GM21825 (cell line): ENCODE measurements at regions not wholly inside any gene's neighbourhood (a gene's known extent, or its start where the extent isn't known, plus 50 kb on each side); places are given as distances from the start of the nearest gene placed in this dataset.
"Not testable (repeated sequence)": the region's sequence is repeated elsewhere in the genome, so short reads cannot be mapped to it uniquely, and the experiment has no call there.

Experiments used
- ATAC-seq: cut with Tn5 transposase; IDR thresholded peaks from one replicate; pipeline ENCODE4 v1.9.1; 2021; ENCODE audit warnings: mild to moderate bottlenecking, moderate library complexity; ENCODE audit not compliant: unreplicated experiment

DNA sequence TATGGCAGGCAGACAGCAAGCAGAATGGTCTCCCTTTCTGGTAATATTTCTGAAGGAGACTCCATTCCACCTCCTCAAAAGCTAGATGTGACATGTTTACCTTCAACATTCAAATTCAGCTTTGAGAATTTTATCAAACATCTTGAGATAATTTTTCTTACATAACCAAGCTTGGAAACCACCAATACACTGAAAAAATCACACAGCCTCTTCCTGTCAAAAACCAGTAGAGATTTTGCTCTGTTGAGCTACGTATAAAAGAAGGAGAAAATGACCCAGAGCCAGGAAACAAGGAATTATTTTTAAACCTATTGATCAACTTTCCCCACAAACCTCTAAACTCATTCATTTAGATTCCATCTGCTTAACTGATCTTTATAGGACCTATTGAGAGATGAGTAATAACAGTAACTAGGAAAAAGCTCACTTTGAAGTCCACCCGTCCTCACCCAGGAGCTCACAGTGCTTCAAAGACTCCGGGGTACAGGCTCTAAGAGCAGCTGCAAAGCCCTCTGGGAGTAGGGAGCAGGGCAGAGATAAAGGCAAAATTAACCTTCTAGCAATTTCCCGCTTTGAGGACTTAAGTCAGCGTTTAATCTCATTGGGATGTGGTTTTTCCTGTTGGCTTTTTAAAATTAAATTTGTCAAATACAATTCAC is 318.2 kb upstream of the RASGEF1B start:
- no peak for ATAC-seq

DNA sequence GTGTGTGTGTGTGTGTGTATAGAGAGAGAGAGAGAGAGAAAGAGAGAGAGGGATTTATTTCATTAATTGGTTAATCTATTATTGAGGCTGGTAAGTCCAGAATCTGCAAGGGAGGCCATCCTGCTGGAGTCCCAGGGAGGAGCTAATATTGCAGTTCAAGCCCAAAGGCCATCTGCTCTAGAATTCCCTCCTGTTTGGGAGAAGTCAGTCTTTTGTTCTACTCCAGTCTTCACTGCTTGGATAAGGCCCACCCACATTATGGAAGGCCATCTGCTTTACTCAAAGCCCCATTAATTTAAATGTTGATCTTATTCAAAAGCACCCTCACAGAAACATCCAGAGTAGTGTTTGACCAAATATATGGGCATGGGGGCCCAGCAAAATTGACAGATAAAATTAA is 317.5 kb upstream of the RASGEF1B start:
- ATAC-seq, result no peak

- ATAC-seq, result no peak
Observed at GRCh38 chr4:81786766-81787165, 315.1 kb upstream of the RASGEF1B start.

GRCh38 chr4:81786063-81786763 is 314.5 kb upstream of the RASGEF1B start:
- no peak for ATAC-seq

DNA sequence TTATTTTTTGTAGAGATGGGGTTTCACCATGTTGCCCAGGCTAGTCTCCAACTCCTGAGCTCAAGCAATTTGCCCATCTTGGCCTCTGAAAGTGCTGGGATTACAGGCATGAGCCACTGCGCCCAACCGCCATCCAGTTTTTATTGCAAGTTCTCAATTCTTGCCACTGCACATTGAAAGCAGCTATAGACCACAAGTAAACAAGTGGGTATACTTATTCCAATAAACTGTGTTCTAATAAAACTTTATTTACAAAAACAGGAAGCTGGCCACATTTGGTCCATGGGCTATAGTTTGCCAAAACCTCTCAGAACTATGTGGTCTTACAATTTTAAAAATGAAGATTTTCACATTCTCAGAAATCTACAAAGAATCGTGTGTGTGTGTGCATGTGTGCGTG is 313.6 kb upstream of the RASGEF1B start:
- ATAC-seq, result no peak

- ATAC-seq, result no peak
Observed at GRCh38 chr4:81783558-81783957, 311.9 kb upstream of the RASGEF1B start.

- ATAC-seq, result no peak
Observed at GRCh38 chr4:81781799-81782198, 310.1 kb upstream of the RASGEF1B start.

DNA sequence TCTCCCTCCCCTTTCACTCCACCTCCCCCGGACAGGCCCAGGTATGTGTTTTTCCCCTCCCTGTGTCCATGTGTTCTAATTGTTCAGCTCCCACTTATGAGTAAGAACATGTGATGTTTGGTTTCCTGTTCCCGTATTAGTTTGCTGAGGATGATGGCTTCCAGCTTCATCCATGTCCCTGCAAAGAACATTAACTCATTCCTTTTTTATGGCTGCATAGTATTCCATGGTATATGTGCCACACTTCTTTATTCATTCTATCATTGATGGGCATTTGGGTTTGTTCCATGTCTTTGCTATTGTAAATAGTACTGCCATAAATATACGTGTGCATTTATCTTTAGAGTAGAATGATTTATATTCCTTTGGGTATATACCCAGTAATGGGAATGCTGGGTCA is 306.0 kb upstream of the RASGEF1B start:
- not testable (repeated sequence) for ATAC-seq

GRCh38 chr4:81776794-81777193 is 305.1 kb upstream of the RASGEF1B start:
- no peak for ATAC-seq

GRCh38 chr4:81773557-81773956 is 301.9 kb upstream of the RASGEF1B start:
- ATAC-seq, result no peak

GRCh38 chr4:81771721-81772120 is 300.0 kb upstream of the RASGEF1B start:
- ATAC-seq, result no peak

GRCh38 chr4:81769244-81769643 is 297.5 kb upstream of the RASGEF1B start:
- ATAC-seq, result no peak

DNA sequence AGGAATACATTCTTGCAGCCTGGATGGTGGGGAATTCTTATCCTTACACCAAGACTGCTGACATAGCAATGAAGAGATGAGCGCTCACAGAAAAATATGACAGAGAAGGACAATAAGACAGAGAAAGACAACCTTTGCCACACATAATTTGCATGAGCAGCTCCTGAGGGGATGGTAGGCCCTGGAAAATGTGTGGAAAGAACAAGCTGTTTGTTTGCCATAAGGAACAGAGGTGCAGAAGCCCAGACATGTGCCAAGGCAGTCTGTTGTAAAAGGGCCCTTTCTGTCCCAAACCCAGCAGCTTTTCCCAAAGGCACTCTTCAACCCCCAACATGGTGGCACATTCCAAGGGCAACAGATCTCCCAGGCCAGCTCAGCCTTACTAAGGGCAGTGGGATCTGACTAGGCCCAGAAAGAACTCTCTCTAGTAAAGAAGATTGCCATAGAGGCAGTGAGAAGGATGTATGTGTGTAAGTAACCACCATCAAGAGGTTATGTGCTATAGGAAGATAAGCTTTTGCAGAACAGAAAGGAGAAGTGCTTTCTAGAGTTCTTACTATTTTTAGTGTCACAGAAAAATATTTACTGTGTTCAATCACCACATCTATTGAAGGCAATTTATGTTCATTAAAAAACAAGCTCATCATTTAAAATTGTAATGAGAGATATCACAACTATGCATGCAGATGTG is 287.0 kb upstream of the RASGEF1B start:
- no peak for ATAC-seq

DNA sequence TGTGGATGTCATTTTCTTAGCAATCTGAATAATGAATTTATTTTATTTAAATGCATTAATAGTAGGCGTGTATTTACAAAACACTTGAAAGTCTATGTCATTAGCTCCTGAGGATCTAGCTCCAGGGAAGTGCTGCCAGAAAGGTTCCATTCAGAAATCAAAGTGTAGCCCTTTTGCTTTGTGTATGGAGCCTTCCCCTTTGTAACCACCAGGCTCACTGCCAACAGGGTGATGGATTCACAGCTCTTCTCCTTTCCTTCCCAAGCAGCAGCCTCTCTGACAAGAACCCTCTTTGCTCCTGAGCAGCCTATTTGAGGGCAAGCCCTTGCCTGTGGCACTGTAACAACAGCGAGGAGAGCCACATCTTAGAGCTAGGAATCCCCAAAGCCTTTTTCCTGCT is 286.0 kb upstream of the RASGEF1B start:
- ATAC-seq, result no peak

DNA sequence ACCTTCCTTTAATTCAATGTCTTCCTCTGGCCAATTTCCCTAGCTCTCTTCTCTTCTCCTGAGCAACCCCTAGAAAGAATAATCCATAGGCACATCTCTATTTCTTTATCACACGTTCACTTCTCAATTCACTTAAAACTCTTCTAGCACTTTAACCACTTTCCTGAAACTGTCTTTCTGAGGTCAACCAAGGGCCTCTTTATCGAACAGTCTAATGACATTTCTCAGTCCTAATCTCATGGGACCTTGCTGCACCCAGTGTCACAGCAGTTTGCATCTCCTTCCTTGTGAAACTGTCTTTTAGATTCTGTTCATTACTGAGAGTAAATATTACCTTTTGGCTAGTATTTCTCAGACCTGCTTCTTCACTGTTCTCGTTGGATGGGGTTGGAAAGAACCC is 285.3 kb upstream of the RASGEF1B start:
- ATAC-seq, result peak; percentile 92

GRCh38 chr4:81756042-81756441 is 284.3 kb upstream of the RASGEF1B start:
- no peak for ATAC-seq

GRCh38 chr4:81754169-81754568 is 282.5 kb upstream of the RASGEF1B start:
- ATAC-seq, result no peak

GRCh38 chr4:81751531-81752289 is 280.0 kb upstream of the RASGEF1B start:
- ATAC-seq, result no peak

DNA sequence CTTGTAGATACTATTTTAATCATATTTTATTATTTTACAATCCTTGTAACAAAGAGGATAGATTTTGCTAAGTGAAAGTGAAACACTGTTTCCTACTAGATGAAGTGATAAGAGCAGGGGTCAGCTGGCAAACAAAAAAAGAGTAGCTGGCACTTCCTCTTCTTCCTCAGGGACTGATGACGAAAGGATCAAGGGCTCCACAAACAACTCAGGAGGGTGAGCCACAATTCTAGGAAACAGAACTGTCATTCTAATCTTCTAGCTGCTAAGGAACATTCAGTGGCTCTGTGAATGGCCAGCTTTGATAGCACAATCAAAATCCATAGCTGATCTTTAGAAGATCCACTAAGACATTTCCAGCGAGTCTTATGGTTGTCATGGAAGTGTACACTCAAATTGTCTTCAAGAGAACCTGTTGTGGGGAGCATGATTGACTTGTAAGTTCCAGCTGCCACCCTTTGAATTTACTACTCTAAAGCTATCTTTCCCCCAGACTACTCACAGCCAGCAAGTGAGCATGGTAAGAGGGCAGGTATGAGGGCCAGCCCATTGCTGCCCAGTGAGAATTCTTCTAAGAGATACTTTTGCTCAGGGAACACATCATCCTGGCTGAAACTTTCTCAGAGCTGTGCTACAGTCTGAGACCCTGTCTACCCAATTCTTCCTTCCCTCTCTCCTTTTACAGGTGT is 275.7 kb upstream of the RASGEF1B start:
- no peak for ATAC-seq

- no peak for ATAC-seq
Observed at GRCh38 chr4:81746773-81747172, 275.1 kb upstream of the RASGEF1B start.

- no peak for ATAC-seq
Observed at GRCh38 chr4:81746071-81746470, 274.4 kb upstream of the RASGEF1B start.
